ENCODE measurements at regions not wholly inside any gene's neighbourhood (a gene's known extent, or its start where the extent isn't known, plus 50 kb on each side); places are given as distances from the start of the nearest gene placed in this dataset.

DNA sequence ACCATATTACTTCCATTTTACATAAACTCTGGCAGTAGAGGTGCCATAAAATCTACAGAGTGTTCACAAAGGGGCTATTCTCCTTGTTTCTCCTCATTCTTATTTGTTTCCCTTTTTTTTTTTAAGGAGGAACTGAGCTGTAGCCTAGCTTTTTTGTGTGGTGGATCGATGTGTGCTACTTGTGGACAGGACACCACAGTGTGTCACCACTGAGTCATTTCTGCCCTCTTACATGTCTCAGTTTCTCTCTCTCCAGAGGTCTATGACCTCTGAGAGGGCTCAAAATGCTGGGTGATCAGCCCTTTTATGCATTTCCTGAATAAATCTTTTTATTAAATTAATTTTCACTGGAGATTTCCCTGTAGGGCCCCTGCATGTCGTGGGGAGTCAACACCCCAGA lies 370.2 kb downstream of the ADGRD1 start:
- TF ChIP-seq JUN (IDR thresholded peaks at IDR 0.05; ENCODE audit: low read depth, low read length) (no peak), CTCF (IDR thresholded peaks at IDR 0.05; ENCODE audit: control extremely low read depth in 1 of 3, insufficient read depth in 1 of 3, low read depth in 1 of 3, low read length in 3 of 3) (no peak), POLR2A (IDR thresholded peaks at IDR 0.05; ENCODE audit: control extremely low read depth in 1 of 2, low read depth in 2 of 2, low read length in 2 of 2) (no peak), RAD21 (IDR thresholded peaks at IDR 0.05 in 1 of 2, conservative IDR thresholded peaks at IDR 0.05 in 1 of 2; ENCODE audit: low read depth in 2 of 2, low read length in 2 of 2) (no peak), YY1 (IDR thresholded peaks at IDR 0.05; ENCODE audit: low read depth, low read length) (no peak), HDAC6 (IDR thresholded peaks at IDR 0.05; ENCODE audit: low read depth, low read length) (no peak), EP300 (IDR thresholded peaks at IDR 0.05; ENCODE audit: borderline replicate concordance in 1 of 2, low read depth in 2 of 2, low read length in 2 of 2) (no peak), NRF1 (IDR thresholded peaks at IDR 0.05; ENCODE audit: low read depth, low read length) (no peak), BRCA1 (IDR thresholded peaks at IDR 0.05; ENCODE audit: low read depth, low read length) (no peak)

All from H1 (cell line).